Stomach (tissue), 8 donors: ENCODE measurements at regions not wholly inside any gene's neighbourhood (a gene's known extent, or its start where the extent isn't known, plus 50 kb on each side); places are given as distances from the start of the nearest gene placed in this dataset.

Source experiments
- DNase-seq, 2 donors: peaks; one replicate each; pipeline versions ENCODE4 v3.0.0 to v3.0.0-alpha.2; 2013 to 2019
- H3K27ac ChIP-seq, 5 donors: fragments of 200-600 bp in 4 of 5; sonication (generic) in 4 of 5; one replicate each; pipeline ENCODE4 v1.5.1; 2013 to 2019; ENCODE audit warnings: mild to moderate bottlenecking in 1 of 5, moderate library complexity in 1 of 5
- H3K27me3 ChIP-seq, 3 donors: fragments of 200-600 bp; sonication (generic); one replicate each; pipeline ENCODE4 v1.5.1; 2017 to 2019; ENCODE audit warnings: mixed run types in 1 of 3
- H3K36me3 ChIP-seq, 4 donors: fragments of 200-600 bp; sonication (generic); 1 replicate in 3 of 4; 2 replicates in 1 of 4; pipeline ENCODE4 v1.5.1; 2016 to 2019
- H3K4me1 ChIP-seq, 4 donors: fragments of 200-600 bp; sonication (generic); one replicate each; pipeline ENCODE4 v1.5.1; 2016 to 2019
- H3K4me3 ChIP-seq, 4 donors: fragments of 200-600 bp; sonication (generic) in 3 of 4; one replicate each; pipeline ENCODE4 v1.5.1; 2016 to 2019; ENCODE audit warnings: mild to moderate bottlenecking in 1 of 4
- H3K9me3 ChIP-seq, 4 donors: fragments of 200-600 bp; sonication (generic); one replicate each; pipeline ENCODE4 v1.5.1; 2016 to 2019
- EP300 ChIP-seq: sonication (generic); formaldehyde crosslinking; IDR thresholded peaks from one replicate; pipeline ENCODE4 v1.6.1; 2017; ENCODE audit warnings: antibody characterized with exemption
- POLR2A ChIP-seq, 4 donors: fragments of 450-650 bp; IDR thresholded peaks; one replicate each; pipeline ENCODE4 v1.6.1; 2016; ENCODE audit warnings: antibody characterized with exemption in 4 of 4, control low read depth in 2 of 4, mild to moderate bottlenecking in 1 of 4, moderate library complexity in 1 of 4
- POLR2AphosphoS5 ChIP-seq, 3 donors: sonication (generic); formaldehyde crosslinking; IDR thresholded peaks; one replicate each; pipeline ENCODE4 v1.6.1; 2016; ENCODE audit warnings: antibody characterized with exemption in 3 of 3
- WGBS, 5 donors: extraction: QIAGEN DNeasy Blood & Tissue Kit in 3 of 5; methylation state at CpG; one replicate each; pipeline versions ENCODE4 v1.1.5 to v1.1.7; 2013 to 2018; 5-methylcytosine and 5-hydroxymethylcytosine counted together
- intact Hi-C: fragments of 100-400 bp; cut with DNase I; formaldehyde crosslinking; loops from one replicate; pipeline ENCODE4 v1.15.1; 2023; ENCODE audit warnings: low total_unique reads
- TF ChIP-seq, protein P1 (sequence below), 7 experiments: fragments of 450-650 bp in 4 of 7; fragments of 200-600 bp in 3 of 7; sonication (generic) in 3 of 7; IDR thresholded peaks; one replicate each; pipeline ENCODE4 v1.5.1; 2016 to 2019; ENCODE audit warnings: antibody characterized with exemption in 7 of 7, control low read depth in 2 of 7, mild to moderate bottlenecking in 1 of 7
- donor health status: healthy with polysubstance abuse.
- donor health status: Bipolar disorder and iron deficiency.
- donor health status: healthy.

GRCh38 chr13:62431852-62432251, 1016.2 kb upstream of the PCDH20 start:
- no peak for DNase-seq
- TF ChIP-seq, protein P1, sequence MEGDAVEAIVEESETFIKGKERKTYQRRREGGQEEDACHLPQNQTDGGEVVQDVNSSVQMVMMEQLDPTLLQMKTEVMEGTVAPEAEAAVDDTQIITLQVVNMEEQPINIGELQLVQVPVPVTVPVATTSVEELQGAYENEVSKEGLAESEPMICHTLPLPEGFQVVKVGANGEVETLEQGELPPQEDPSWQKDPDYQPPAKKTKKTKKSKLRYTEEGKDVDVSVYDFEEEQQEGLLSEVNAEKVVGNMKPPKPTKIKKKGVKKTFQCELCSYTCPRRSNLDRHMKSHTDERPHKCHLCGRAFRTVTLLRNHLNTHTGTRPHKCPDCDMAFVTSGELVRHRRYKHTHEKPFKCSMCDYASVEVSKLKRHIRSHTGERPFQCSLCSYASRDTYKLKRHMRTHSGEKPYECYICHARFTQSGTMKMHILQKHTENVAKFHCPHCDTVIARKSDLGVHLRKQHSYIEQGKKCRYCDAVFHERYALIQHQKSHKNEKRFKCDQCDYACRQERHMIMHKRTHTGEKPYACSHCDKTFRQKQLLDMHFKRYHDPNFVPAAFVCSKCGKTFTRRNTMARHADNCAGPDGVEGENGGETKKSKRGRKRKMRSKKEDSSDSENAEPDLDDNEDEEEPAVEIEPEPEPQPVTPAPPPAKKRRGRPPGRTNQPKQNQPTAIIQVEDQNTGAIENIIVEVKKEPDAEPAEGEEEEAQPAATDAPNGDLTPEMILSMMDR (IDR thresholded peaks at IDR 0.05) = no peak
- TF ChIP-seq POLR2A (IDR thresholded peaks at IDR 0.05) (no peak), EP300 (no peak)
- H3K36me3 ChIP-seq = no peaks in the 10 kb centered on the region
- H3K9me3 ChIP-seq = no peaks in the 10 kb centered on the region
- no peak overlapping the region for H3K27ac ChIP-seq
- intact Hi-C loops = no loop called here
- H3K4me3 ChIP-seq = no peak overlapping the region
- H3K4me1 ChIP-seq = no peaks in the 10 kb centered on the region
- no peaks in the 10 kb centered on the region for H3K27me3 ChIP-seq

DNA sequence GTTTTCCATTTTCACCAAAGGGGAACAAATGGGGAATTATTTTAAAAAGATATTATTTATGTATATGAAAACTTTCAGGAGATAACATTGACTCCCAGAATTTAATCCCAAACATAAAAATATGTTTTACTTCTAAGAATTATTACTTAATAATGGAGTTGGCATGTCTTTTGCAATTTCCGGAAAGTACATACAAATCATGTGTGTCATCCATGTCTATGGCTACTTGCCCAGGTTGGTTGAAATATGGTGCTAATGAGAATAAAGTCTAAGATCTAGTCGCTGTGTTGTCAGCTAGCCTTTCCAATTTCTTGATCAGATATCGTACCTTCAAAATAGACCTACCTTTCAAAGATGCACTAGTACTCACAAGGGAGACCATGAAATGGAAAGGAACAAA, 1003.2 kb upstream of the PCDH20 start:
- DNase-seq = no peak
- no peak overlapping the region for H3K4me3 ChIP-seq
- H3K27me3 ChIP-seq = no peaks in the 10 kb centered on the region
- TF ChIP-seq POLR2AphosphoS5 (IDR thresholded peaks at IDR 0.05) = no peak
- TF ChIP-seq EP300 = no peak
- TF ChIP-seq, protein P1 (IDR thresholded peaks at IDR 0.05) = no peak
- TF ChIP-seq POLR2A (IDR thresholded peaks at IDR 0.05) = no peak
- no peaks in the 10 kb centered on the region for H3K36me3 ChIP-seq
- 77 to 87% (median 81%) methylated on average over 3 of the region's 3 CpGs for WGBS, 5 donors
- H3K27ac ChIP-seq = no peak overlapping the region
- H3K9me3 ChIP-seq = no peaks in the 10 kb centered on the region
- intact Hi-C loops = no loop called here
- H3K4me1 ChIP-seq = no peaks in the 10 kb centered on the region

GRCh38 chr13:62418376-62418775, 1002.7 kb upstream of the PCDH20 start:
- TF ChIP-seq EP300 = no peak
- TF ChIP-seq, protein P1 (IDR thresholded peaks at IDR 0.05) = no peak
- TF ChIP-seq POLR2AphosphoS5 (IDR thresholded peaks at IDR 0.05) = no peak
- TF ChIP-seq POLR2A (IDR thresholded peaks at IDR 0.05) = no peak
- intact Hi-C loops = no loop called here
- Histone ChIP-seq H3K4me1 (no peaks in the 10 kb centered on the region), H3K4me3 (no peak overlapping the region), H3K27me3 (no peaks in the 10 kb centered on the region), H3K27ac (no peak overlapping the region), H3K36me3 (no peaks in the 10 kb centered on the region), H3K9me3 (no peaks in the 10 kb centered on the region)
- 66 to 78% (median 73%) methylated on average over 4 of the region's 4 CpGs for whole genome bisulfite sequencing, 5 donors
- no peak for DNase-seq

DNA sequence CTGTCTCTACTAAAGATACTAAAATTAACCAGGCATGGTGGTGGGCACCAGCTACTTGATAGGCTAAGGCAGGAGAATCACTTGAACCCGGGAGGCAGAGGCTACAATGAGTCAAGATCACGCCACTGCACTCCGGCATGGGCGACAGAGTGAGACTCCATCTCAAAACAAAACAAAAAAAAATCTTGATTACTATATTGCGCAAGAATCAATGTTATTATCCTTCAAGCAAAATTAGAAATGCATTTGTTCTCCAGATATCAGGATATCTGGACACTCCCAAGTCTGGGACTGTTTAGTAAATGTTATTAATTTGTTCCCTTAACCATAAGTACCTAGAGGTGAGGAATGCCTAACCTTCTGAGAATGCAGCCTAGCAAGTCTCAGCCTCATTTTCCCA, 992.2 kb upstream of the PCDH20 start:
- intact Hi-C loops = no loop called here
- no peak overlapping the region for H3K27ac ChIP-seq

More for the DNA sequence above, 992.2 kb upstream of the PCDH20 start:
- WGBS, 5 donors = 76 to 94% (median 93%) methylated on average over 5 of the region's 5 CpGs
- H3K4me1 ChIP-seq = no peaks in the 10 kb centered on the region
- H3K27me3 ChIP-seq = no peaks in the 10 kb centered on the region
- no peak overlapping the region for H3K4me3 ChIP-seq
- peaks cover 0 to 17% (median 3%) of the 10 kb centered on the region in 4 donors for H3K9me3 ChIP-seq
- H3K36me3 ChIP-seq = no peaks in the 10 kb centered on the region
- DNase-seq = no peak
- TF ChIP-seq POLR2A (IDR thresholded peaks at IDR 0.05) (no peak), POLR2AphosphoS5 (IDR thresholded peaks at IDR 0.05) (no peak), EP300 (no peak)
- TF ChIP-seq, protein P1 (IDR thresholded peaks at IDR 0.05) = no peak
